ENCODE measurements at regions not wholly inside any gene's neighbourhood (a gene's known extent, or its start where the extent isn't known, plus 50 kb on each side); places are given as distances from the start of the nearest gene placed in this dataset.

DNA sequence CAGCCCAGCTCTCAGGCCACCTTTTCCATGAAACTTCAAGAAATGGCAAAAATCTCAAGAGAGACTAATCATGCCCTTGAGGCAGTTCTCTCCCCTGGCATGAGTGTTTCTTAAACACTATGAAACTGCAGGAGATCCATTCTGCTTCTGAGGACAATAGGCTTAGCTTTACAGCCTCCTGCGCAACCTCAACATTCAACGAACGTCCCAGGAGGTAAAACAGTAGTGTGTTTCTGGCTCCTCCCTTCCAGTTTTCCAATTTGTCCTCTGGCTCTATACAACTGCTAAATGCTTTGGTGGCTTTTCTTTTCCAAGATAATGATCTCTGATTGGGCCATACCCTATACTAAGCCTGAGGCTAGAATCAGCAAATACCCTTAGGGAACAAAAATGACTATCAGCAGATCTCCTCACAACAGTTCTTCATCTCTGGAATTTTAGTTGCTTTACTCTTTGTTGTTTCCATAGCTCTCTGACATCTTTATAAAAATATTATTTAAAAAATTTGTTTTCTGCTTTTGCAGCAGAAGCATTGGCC is 87.0 kb upstream of the FAT1 start:
- H3K79me1 ChIP-seq (ENCODE audit: low read depth, low read length), result no peaks in the 10 kb centered on the region
- H3K27ac ChIP-seq (ENCODE audit: low read depth, low read length), result no peak overlapping the region
- 0 out of 7 replicates have a peak, but pooled peaks cover 0 to 3% (median 0%) of the 10 kb centered on the region in 4 experiments for H3K4me1 ChIP-seq (replicated peaks in 1 of 4; ENCODE audit: control insufficient read depth in 3 of 4, insufficient read depth in 4 of 4, low read length in 3 of 4)
- H3K4ac ChIP-seq (replicated peaks; ENCODE audit: insufficient read length, low read depth, low read length), result no peak overlapping the region
- H3K4me3 ChIP-seq (ENCODE audit: extremely low read depth in 1 of 4, insufficient read depth in 2 of 4, low read depth in 3 of 4, low read length in 4 of 4), result no peak overlapping the region
- no peak overlapping the region for H2AFZ ChIP-seq (ENCODE audit: low read length)
- H3K23me2 ChIP-seq (ENCODE audit: low read depth, low read length), result no peaks in the 10 kb centered on the region
- WGBS, 2 experiments (ENCODE audit: extremely low coverage in 1 of 2, insufficient coverage in 1 of 2, insufficient read length in 1 of 2, insufficient replicate concordance in 2 of 2, low coverage in 1 of 2, low lambda C conversion rate in 2 of 2, missing lambda C conversion rate in 1 of 2), result 88% methylated on average over 3 of the region's 3 CpGs; no CpG with 5 or more reads in 1 of the 2 experiments
- no peaks in the 10 kb centered on the region; a peak in 1 of 7 replicates for H3K27me3 ChIP-seq (replicated peaks in 1 of 4; ENCODE audit: control insufficient read depth in 3 of 4, extremely low read depth in 1 of 4, insufficient read depth in 3 of 4, low read length in 3 of 4)
- CTCF ChIA-PET (ENCODE audit: partially characterized antibody), result interaction anchor here (1.2 kb wide), 1 partner anchor 17 kb away, joined by 3 read pairs; no protein-coding TSS in a partner anchor
- H2BK12ac ChIP-seq (ENCODE audit: low read depth, low read length), result no peak overlapping the region
- no peak overlapping the region for H2BK20ac ChIP-seq (ENCODE audit: low read length)
- DNase-seq (ENCODE audit: low read depth in 1 of 2, low spot score in 2 of 2), result no peak
- no peak overlapping the region for H3K14ac ChIP-seq (ENCODE audit: insufficient read length)
- H3K23ac ChIP-seq (ENCODE audit: insufficient read length), result no peak overlapping the region
- no peaks in the 10 kb centered on the region for H3K9me3 ChIP-seq (ENCODE audit: insufficient read depth in 2 of 2, low read depth in 1 of 2, low read length in 1 of 2)
- H2BK15ac ChIP-seq (ENCODE audit: low read length), result no peak overlapping the region
- no peak overlapping the region for H4K5ac ChIP-seq (ENCODE audit: insufficient read length, low read depth, low read length)
- no peak overlapping the region for H2AK5ac ChIP-seq (ENCODE audit: low read depth, low read length)
- H3K79me2 ChIP-seq (ENCODE audit: control insufficient read depth in 1 of 2, insufficient read depth in 2 of 2, low read length in 2 of 2), result no peaks in the 10 kb centered on the region
- H3K56ac ChIP-seq (replicated peaks; ENCODE audit: insufficient read length, low read depth, low read length), result no peak overlapping the region
- POLR2A ChIA-PET (ENCODE audit: partially characterized antibody), result no interaction called here
- no peak overlapping the region for H3K18ac ChIP-seq (ENCODE audit: extremely low read depth, low read length)
- no peaks in the 10 kb centered on the region for H4K20me1 ChIP-seq (replicated peaks in 1 of 2; ENCODE audit: control insufficient read depth in 1 of 2, insufficient read depth in 2 of 2, low read length in 2 of 2)
- H3K9ac ChIP-seq (replicated peaks in 1 of 4; ENCODE audit: extremely low read depth in 1 of 4, low read depth in 3 of 4, low read length in 3 of 4), result no peak overlapping the region
- no peaks in the 10 kb centered on the region for H3K36me3 ChIP-seq (ENCODE audit: control insufficient read depth in 2 of 4, insufficient read depth in 4 of 4, low read length in 3 of 4)
- H2BK120ac ChIP-seq (replicated peaks; ENCODE audit: low read depth, low read length), result no peak overlapping the region
- no peak overlapping the region for H4K8ac ChIP-seq (ENCODE audit: extremely low read depth, insufficient read depth, low read length)
- H4K91ac ChIP-seq (replicated peaks; ENCODE audit: insufficient read length, low read length), result no peak overlapping the region
- H2BK5ac ChIP-seq (ENCODE audit: low read depth, low read length), result no peak overlapping the region
- no peak overlapping the region for H3K4me2 ChIP-seq (ENCODE audit: insufficient read depth in 1 of 2, low read depth in 2 of 2, low read length in 2 of 2)
- no peak for FAIRE-seq
- TF ChIP-seq, protein P1, sequence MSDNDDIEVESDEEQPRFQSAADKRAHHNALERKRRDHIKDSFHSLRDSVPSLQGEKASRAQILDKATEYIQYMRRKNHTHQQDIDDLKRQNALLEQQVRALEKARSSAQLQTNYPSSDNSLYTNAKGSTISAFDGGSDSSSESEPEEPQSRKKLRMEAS (IDR thresholded peaks at IDR 0.05), result no peak
- no peak for TF ChIP-seq CHD1 (IDR thresholded peaks at IDR 0.05; ENCODE audit: low read depth, low read length)
- TF ChIP-seq, protein P2, sequence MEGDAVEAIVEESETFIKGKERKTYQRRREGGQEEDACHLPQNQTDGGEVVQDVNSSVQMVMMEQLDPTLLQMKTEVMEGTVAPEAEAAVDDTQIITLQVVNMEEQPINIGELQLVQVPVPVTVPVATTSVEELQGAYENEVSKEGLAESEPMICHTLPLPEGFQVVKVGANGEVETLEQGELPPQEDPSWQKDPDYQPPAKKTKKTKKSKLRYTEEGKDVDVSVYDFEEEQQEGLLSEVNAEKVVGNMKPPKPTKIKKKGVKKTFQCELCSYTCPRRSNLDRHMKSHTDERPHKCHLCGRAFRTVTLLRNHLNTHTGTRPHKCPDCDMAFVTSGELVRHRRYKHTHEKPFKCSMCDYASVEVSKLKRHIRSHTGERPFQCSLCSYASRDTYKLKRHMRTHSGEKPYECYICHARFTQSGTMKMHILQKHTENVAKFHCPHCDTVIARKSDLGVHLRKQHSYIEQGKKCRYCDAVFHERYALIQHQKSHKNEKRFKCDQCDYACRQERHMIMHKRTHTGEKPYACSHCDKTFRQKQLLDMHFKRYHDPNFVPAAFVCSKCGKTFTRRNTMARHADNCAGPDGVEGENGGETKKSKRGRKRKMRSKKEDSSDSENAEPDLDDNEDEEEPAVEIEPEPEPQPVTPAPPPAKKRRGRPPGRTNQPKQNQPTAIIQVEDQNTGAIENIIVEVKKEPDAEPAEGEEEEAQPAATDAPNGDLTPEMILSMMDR (IDR thresholded peaks at IDR 0.05; ENCODE audit: control extremely low read depth in 1 of 3, insufficient read depth in 1 of 3, low read depth in 1 of 3, low read length in 3 of 3), result no peak
- TF ChIP-seq, protein P3, sequence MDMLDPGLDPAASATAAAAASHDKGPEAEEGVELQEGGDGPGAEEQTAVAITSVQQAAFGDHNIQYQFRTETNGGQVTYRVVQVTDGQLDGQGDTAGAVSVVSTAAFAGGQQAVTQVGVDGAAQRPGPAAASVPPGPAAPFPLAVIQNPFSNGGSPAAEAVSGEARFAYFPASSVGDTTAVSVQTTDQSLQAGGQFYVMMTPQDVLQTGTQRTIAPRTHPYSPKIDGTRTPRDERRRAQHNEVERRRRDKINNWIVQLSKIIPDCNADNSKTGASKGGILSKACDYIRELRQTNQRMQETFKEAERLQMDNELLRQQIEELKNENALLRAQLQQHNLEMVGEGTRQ (IDR thresholded peaks at IDR 0.05; ENCODE audit: low read length), result no peak
- TF ChIP-seq POU5F1 (IDR thresholded peaks at IDR 0.05; ENCODE audit: low read depth, low read length), result no peak
- TF ChIP-seq SIN3A (conservative IDR thresholded peaks at IDR 0.05 in 1 of 2, IDR thresholded peaks at IDR 0.05 in 1 of 2; ENCODE audit: low read depth in 1 of 2, low read length in 2 of 2), result no peak
- no peak for TF ChIP-seq BACH1 (IDR thresholded peaks at IDR 0.05; ENCODE audit: low read length)
- no peak for TF ChIP-seq JUND (IDR thresholded peaks at IDR 0.05; ENCODE audit: low read length)
- TF ChIP-seq SRF (IDR thresholded peaks at IDR 0.05; ENCODE audit: low read depth, low read length), result no peak
- no peak for TF ChIP-seq KDM1A (IDR thresholded peaks at IDR 0.05; ENCODE audit: borderline replicate concordance, low read length)

Data from H1 (cell line).